ENCODE measurements at regions not wholly inside any gene's neighbourhood (a gene's known extent, or its start where the extent isn't known, plus 50 kb on each side); places are given as distances from the start of the nearest gene placed in this dataset.

DNA sequence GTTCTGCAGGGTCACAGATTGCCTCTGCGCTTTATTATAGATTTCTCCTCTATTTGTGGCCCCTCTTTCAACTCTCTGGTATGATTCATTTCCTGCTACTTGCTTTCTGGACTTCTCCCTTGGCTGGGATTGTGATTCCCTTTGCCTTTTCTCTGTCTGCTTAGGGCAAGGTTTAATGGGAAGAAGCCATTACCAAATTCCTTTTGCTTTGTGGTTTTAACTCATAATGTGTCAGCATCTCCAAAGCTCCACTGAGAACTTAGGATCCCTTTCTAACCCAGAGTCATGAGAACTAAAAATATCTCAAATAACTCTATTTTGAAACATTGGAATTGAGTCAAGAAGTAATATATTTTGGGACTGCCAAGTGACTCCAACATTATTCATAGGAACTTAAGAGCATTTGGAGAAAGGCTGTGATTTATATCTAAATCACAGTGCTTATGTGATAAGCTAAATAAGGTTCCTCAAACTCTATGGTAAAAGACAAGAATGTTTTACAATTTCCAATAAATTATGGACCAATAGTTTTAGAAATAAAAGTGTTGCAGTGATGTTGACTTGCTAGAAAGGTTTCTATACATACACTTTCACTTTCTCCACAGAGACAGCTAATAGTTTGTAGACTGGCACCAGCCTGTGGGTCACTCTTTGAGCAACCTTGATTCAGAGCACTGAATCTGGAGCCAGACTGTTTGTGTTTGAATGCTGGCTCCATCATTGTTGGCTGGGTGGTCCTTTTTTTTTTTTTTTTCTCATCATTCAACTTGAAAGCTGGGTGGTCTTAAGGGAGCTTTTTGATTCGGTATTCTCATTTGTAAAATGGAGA is 93.9 kb downstream of the DACT1 start:
- TF ChIP-seq GATA2 (IDR thresholded peaks at IDR 0.05; ENCODE audit: low read depth, low read length) (no peak), GATA3 (IDR thresholded peaks at IDR 0.05; ENCODE audit: low read depth, low read length) (no peak)
